ENCODE measurements at regions not wholly inside any gene's neighbourhood (a gene's known extent, or its start where the extent isn't known, plus 50 kb on each side); places are given as distances from the start of the nearest gene placed in this dataset.

DNA sequence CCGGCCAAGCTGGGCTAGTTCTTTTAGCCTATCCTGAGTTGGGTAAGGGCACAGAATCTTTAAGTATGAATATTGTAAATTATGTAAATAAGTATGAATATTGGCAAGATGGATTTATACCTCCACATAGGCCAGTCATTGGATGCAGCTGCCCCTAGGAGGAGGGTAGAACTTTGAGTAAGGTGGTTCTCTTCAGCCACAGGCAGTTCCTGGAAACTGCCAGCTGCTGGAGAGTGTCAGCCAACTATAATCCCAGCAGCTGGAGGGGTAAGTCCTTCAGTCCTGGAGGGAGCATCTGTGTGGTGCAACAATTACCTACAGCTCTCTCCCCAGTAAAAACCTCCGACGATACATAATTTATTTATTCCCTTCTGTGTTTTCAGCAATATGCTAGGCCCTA is 65.8 kb upstream of the TMPO start:
- H2AFZ ChIP-seq (ENCODE audit: low read length): no peak overlapping the region
- H4K20me1 ChIP-seq (ENCODE audit: insufficient read depth, low read length): no peaks in the 10 kb centered on the region
- H3K4me3 ChIP-seq (ENCODE audit: low read depth, low read length, poor library complexity, severe bottlenecking): no peak overlapping the region
- no TSS peak for BruUV-seq (replicated peaks)
- H3K79me2 ChIP-seq (ENCODE audit: insufficient read depth, low read depth, low read length): no peaks in the 10 kb centered on the region
- H3K27ac ChIP-seq (ENCODE audit: low read depth, low read length, poor library complexity, severe bottlenecking): no peak overlapping the region
- no peak for DNase-seq (ENCODE audit: low spot score)
- intact Hi-C loops (cut with micrococcal nuclease; ENCODE audit: unreplicated experiment): no loop called here
- no peaks in the 10 kb centered on the region for H3K9me3 ChIP-seq (ENCODE audit: low read length)
- ChIA-PET POLR2A (interaction anchor here (0.6 kb wide), 1 partner anchor 649 kb away, joined by 5 read pairs; no protein-coding TSS in a partner anchor), CTCF (ENCODE audit: unreplicated experiment) (no interaction called here)
- H3K4me1 ChIP-seq (ENCODE audit: insufficient read depth, low read length, poor library complexity, severe bottlenecking): no peaks in the 10 kb centered on the region
- H3K9me2 ChIP-seq (ENCODE audit: insufficient read depth, low read length): no peaks in the 10 kb centered on the region
- H3K36me3 ChIP-seq (ENCODE audit: insufficient read depth, low read length): no peaks in the 10 kb centered on the region
- no peak overlapping the region for H3K4me2 ChIP-seq (ENCODE audit: low read length)
- no peak for TF ChIP-seq CTCF (conservative IDR thresholded peaks at IDR 0.05; ENCODE audit: low read length)
- TF ChIP-seq EZH2phosphoT487 (IDR thresholded peaks at IDR 0.05; ENCODE audit: borderline replicate concordance, low read depth, low read length): no peak

DNA sequence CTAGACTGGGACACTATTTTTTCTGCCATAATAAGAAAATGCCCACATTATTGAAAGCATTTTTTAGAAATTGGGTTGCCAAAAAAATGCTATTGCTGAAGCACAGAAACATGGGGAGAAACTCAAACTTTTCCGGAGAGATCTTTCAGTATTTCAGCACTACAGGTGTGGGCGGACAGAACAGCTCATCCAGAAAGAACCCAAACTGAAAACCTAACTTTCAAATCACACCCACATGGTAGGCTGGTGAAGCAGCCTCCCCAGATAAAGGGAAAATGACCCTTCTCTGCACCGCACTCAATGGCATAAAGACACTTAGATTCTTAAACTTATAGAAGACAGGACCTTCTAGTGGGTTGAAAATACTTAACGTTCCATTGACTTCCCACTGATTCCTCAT is 62.3 kb upstream of the TMPO start:
- no TSS peak for BruUV-seq (replicated peaks)
- CTCF ChIA-PET (ENCODE audit: unreplicated experiment): no interaction called here
- POLR2A ChIA-PET: interaction anchor here (0.6 kb wide), 1 partner anchor 1241 kb away, joined by 4 read pairs; no protein-coding TSS in a partner anchor
- intact Hi-C loops (cut with micrococcal nuclease; ENCODE audit: unreplicated experiment): no loop called here
- Histone ChIP-seq H3K27ac (ENCODE audit: low read depth, low read length, poor library complexity, severe bottlenecking) (no peak overlapping the region), H3K79me2 (ENCODE audit: insufficient read depth, low read depth, low read length) (no peaks in the 10 kb centered on the region), H3K9me3 (ENCODE audit: low read length) (no peaks in the 10 kb centered on the region), H2AFZ (ENCODE audit: low read length) (no peak overlapping the region), H3K4me1 (ENCODE audit: insufficient read depth, low read length, poor library complexity, severe bottlenecking) (no peaks in the 10 kb centered on the region), H3K36me3 (ENCODE audit: insufficient read depth, low read length) (no peaks in the 10 kb centered on the region), H4K20me1 (ENCODE audit: insufficient read depth, low read length) (no peaks in the 10 kb centered on the region), H3K9me2 (ENCODE audit: insufficient read depth, low read length) (no peaks in the 10 kb centered on the region), H3K4me2 (ENCODE audit: low read length) (no peak overlapping the region), H3K4me3 (ENCODE audit: low read depth, low read length, poor library complexity, severe bottlenecking) (no peak overlapping the region)
- DNase-seq (ENCODE audit: low spot score): no peak
- no peak for TF ChIP-seq EZH2phosphoT487 (IDR thresholded peaks at IDR 0.05; ENCODE audit: borderline replicate concordance, low read depth, low read length)
- no peak for TF ChIP-seq CTCF (conservative IDR thresholded peaks at IDR 0.05; ENCODE audit: low read length)

DNA sequence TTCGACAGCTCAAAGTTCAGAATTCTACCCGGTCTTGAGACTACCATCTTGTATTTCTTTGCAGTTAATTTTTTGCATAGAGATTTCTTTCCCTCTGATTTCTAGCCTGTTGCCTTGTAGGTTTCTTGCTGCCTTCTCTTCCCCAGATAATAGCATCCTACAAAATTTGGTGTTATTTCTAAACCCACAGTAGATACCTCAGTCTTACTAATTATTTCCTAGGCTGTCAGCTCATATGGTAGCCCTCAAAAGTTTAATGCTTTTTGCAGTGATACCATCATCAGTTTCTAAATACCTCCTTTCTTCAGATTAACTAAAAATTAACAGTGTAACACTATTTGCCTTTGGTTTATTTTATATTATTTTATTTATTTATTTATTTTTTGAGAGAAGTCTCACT is 61.9 kb upstream of the TMPO start:
- intact Hi-C loops (cut with micrococcal nuclease; ENCODE audit: unreplicated experiment): no loop called here
- no peak for DNase-seq (ENCODE audit: low spot score)
- ChIA-PET POLR2A (interaction anchor here (0.6 kb wide), 1 partner anchor 1242 kb away, joined by 4 read pairs; no protein-coding TSS in a partner anchor), CTCF (ENCODE audit: unreplicated experiment) (no interaction called here)
- Histone ChIP-seq H4K20me1 (ENCODE audit: insufficient read depth, low read length) (no peaks in the 10 kb centered on the region), H3K4me1 (ENCODE audit: insufficient read depth, low read length, poor library complexity, severe bottlenecking) (no peaks in the 10 kb centered on the region), H3K4me2 (ENCODE audit: low read length) (no peak overlapping the region), H3K9me3 (ENCODE audit: low read length) (no peaks in the 10 kb centered on the region), H3K27ac (ENCODE audit: low read depth, low read length, poor library complexity, severe bottlenecking) (no peak overlapping the region), H3K4me3 (ENCODE audit: low read depth, low read length, poor library complexity, severe bottlenecking) (no peak overlapping the region), H3K79me2 (ENCODE audit: insufficient read depth, low read depth, low read length) (no peaks in the 10 kb centered on the region), H2AFZ (ENCODE audit: low read length) (no peak overlapping the region), H3K36me3 (ENCODE audit: insufficient read depth, low read length) (no peaks in the 10 kb centered on the region), H3K9me2 (ENCODE audit: insufficient read depth, low read length) (no peaks in the 10 kb centered on the region)
- no peak for TF ChIP-seq EZH2phosphoT487 (IDR thresholded peaks at IDR 0.05; ENCODE audit: borderline replicate concordance, low read depth, low read length)
- no peak for TF ChIP-seq CTCF (conservative IDR thresholded peaks at IDR 0.05; ENCODE audit: low read length)
- BruUV-seq (replicated peaks): no TSS peak
